Ishikawa (cell line): ENCODE measurements at regions not wholly inside any gene's neighbourhood (a gene's known extent, or its start where the extent isn't known, plus 50 kb on each side); places are given as distances from the start of the nearest gene placed in this dataset.

ENCODE experiments used
- CEBPB ChIP-seq: IDR thresholded peaks from 2 replicates; pipeline ENCODE4 v1.6.1; 2012
- CREB1 ChIP-seq: IDR thresholded peaks from 2 replicates; pipeline ENCODE4 v1.6.1; 2012; ENCODE audit warnings: low read depth
- EGR1 ChIP-seq: IDR thresholded peaks from 2 replicates; pipeline ENCODE4 v1.6.1; 2012
- EP300 ChIP-seq: IDR thresholded peaks from 2 replicates; pipeline ENCODE4 v1.6.1; 2012; ENCODE audit warnings: borderline replicate concordance
- MAX ChIP-seq: IDR thresholded peaks from 2 replicates; pipeline ENCODE4 v1.6.1; 2012
- RAD21 ChIP-seq: IDR thresholded peaks from 2 replicates; pipeline ENCODE4 v1.6.1; 2012; ENCODE audit warnings: low read depth
- REST ChIP-seq: IDR thresholded peaks from 2 replicates; pipeline ENCODE4 v1.6.1; 2012; ENCODE audit warnings: low read depth, mild to moderate bottlenecking
- TAF1 ChIP-seq: IDR thresholded peaks from 2 replicates; pipeline ENCODE4 v1.6.1; 2012; ENCODE audit warnings: low read depth, mild to moderate bottlenecking
- TEAD4 ChIP-seq: IDR thresholded peaks from 2 replicates; pipeline ENCODE4 v1.6.1; 2012
- YY1 ChIP-seq: IDR thresholded peaks from 2 replicates; pipeline ENCODE4 v1.6.1; 2012; ENCODE audit warnings: low read depth
- ZBTB7A ChIP-seq: IDR thresholded peaks from 2 replicates; pipeline ENCODE4 v1.6.1; 2012; ENCODE audit warnings: low read depth

- TF ChIP-seq EP300 (no peak), EGR1 (no peak), TEAD4 (no peak), MAX (no peak), CEBPB (no peak), TAF1 (no peak), CREB1 (no peak), RAD21 (no peak), ZBTB7A (no peak), REST (no peak), YY1 (no peak)
Observed at GRCh38 chr10:125424191-125424847, 258.6 kb downstream of the TEX36 start.
